GM21526 (cell line): ENCODE measurements at regions not wholly inside any gene's neighbourhood (a gene's known extent, or its start where the extent isn't known, plus 50 kb on each side); places are given as distances from the start of the nearest gene placed in this dataset.
"Not testable (repeated sequence)": the region's sequence is repeated elsewhere in the genome, so short reads cannot be mapped to it uniquely, and the experiment has no call there.

Experiments used
- ATAC-seq: cut with Tn5 transposase; IDR thresholded peaks from one replicate; pipeline ENCODE4 v1.9.1; 2021; ENCODE audit warnings: moderate library complexity; ENCODE audit not compliant: unreplicated experiment, low FRiP score

DNA sequence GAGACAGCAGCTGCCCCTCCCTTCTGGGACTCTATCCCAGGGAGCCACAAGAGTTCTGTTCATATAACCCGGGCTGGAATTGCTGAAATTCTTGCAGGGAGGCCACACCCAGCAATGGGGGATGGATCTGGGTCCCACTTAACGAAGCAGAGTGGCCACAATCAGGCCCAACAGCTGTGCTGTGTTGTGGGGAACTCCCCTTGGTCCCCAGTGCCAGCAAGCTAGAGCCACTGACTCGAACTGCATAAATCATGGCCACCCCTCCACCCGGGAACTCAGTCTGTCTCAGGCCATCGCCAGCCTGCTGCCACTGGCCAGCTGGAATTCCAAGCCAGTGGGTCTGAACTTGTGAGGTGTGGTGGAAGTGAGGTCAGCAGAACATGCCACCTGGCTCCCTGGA, 111.1 kb downstream of the KLF8 start:
- ATAC-seq, result no peak

GRCh38 chrX:56343664-56344063, 111.5 kb downstream of the KLF8 start:
- ATAC-seq, result no peak

DNA sequence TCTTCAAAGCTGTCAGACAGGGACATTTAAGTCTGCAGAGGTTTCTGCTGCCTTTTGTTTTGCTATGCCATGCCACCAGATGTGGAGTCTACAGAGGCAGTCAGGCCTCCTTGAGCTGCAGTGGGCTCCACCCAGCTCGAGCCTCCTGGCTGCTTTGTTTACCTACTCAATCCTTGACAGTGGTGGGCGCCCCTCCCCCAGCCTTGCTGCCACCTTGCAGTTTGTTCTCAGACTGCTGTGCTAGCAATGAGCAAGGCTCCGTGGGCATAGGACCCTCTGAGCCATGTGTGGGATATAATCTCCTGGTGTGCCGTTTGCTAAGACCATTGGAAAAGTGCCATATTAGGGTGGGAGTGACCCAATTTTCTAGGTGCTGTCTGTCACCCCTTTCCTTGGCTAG, 126.0 kb downstream of the KLF8 start:
- ATAC-seq, result not testable (repeated sequence)

- not testable (repeated sequence) for ATAC-seq
These were observed 133.0 kb downstream of the KLF8 start for GRCh38 chrX:56365171-56365570.

- ATAC-seq, result no peak
These were observed 134.7 kb downstream of the KLF8 start for GRCh38 chrX:56366901-56367300.

DNA sequence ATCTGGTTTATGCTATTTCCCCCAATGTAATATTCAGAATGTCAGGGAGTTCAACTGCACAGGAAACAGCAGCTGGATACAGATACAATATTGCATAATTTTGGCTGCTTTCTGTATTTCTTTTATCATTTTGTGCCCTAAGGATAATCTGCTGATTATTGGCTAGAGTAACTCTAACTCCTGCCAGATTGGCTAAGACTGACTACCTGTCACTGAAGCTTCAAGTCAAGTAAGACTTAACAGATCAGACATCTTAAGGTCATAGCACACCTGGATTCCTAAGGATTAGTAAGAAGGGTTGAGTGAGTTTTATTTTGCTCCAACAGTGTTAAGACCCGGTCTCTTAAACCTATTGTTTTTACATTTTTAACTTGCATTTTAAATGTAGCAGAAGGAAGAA, 136.8 kb downstream of the KLF8 start:
- ATAC-seq, result no peak

DNA sequence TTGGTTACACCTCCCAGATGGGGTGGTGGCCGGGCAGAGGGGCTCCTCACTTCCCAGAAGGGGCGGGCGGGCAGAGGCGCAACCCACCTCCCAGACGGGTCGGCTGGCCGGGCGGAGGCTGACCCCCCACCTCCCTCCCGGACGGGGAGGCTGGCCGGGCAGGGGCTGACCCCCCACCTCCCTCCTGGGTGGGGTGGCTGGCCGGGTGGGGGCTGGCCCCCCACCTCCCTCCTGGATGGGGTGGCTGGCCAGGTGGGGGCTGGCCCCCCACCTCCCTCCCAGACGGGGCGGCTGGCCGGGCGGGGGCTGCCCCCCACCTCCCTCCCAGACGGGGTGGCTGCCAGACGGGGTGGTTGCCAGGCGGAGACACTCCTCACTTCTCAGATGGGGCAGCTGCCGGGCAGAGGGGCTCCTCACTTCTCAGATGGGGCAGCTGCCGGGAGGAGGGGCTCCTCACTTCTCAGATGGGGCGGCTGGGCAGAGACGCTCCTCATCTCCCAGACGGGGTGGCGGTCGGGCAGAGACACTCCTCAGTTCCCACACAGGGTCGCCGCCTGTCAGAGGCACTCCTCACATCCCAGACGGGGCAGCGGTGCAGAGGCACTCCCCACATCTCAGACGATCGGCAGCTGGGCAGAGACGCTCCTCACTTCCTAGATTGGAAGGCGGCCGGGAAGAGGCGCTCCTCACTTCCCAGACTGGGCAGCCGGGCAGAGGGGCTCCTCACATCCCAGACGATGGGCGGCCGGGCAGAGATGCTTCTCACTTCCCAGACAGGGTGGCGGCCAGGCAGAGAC, 148.0 kb downstream of the KLF8 start:
- ATAC-seq, result not testable (repeated sequence)

DNA sequence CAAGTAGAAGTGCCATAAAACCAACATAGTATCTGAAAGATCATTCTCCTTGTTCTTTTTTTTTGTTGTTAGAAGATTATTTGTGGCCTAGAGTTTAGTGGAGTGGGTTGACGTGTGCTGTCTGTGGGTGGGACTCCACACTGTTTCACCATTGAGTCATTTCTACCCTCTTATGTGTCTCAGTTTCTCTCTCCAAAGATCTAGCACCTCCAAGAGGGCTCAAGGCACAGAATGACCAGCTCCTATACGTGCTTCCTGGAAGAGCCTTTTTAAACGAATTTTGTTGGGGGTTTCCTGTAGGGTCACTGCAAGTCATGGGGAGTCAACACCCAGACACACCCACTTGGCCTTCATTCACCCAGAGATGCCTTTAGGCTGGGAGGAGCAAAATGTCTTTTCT, 150.1 kb downstream of the KLF8 start:
- ATAC-seq, result peak; percentile 68

- ATAC-seq, result no peak
These were observed 153.2 kb downstream of the KLF8 start for GRCh38 chrX:56385336-56385735.

DNA sequence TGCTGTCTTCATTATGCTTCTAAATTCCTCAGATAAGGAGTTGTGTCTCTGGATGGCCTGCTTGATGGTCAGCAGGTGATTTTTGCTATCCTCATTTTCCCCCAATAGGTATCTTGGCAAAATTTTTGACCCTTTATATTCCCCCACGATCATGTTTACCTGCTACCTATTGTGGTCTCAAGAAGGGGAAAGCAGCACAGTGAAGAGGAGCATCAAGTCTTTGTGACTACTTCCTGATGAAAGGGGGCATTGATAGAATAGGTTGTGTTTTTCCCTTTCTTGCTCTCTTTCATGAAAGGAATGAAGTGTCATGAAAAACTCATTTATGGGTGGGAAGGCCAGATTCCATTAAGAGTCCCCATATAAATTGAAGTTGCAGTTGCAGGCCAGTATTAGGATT, 153.8 kb downstream of the KLF8 start:
- ATAC-seq, result no peak

GRCh38 chrX:56397636-56398035, 165.5 kb downstream of the KLF8 start:
- no peak for ATAC-seq

- ATAC-seq, result no peak
These were observed 161.2 kb upstream of the UBQLN2 start for GRCh38 chrX:56402207-56402606.

DNA sequence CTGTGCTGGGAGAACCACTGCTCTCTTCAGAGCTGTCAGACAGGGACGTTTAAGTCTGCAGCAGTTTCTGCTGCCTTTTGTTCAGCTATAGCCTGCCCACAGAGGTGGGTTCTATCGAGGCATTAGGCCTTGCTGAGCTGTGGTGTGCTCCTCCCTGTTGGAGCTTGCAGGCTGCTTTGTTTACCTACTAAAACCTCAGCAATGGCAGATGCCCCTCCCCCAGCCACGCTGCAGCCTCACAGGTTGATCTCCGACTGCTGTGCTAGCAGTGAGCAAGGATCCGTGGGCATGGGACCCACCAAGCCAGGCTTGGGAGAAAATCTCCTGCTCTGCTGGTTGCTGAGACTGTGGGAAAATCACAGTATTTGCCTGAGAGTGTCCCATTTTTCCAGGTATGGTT, 133.8 kb upstream of the UBQLN2 start:
- no peak for ATAC-seq

- not testable (repeated sequence) for ATAC-seq
These were observed 111.4 kb upstream of the UBQLN2 start for GRCh38 chrX:56451981-56452380.

GRCh38 chrX:56462389-56462788, 101.0 kb upstream of the UBQLN2 start:
- no peak for ATAC-seq

DNA sequence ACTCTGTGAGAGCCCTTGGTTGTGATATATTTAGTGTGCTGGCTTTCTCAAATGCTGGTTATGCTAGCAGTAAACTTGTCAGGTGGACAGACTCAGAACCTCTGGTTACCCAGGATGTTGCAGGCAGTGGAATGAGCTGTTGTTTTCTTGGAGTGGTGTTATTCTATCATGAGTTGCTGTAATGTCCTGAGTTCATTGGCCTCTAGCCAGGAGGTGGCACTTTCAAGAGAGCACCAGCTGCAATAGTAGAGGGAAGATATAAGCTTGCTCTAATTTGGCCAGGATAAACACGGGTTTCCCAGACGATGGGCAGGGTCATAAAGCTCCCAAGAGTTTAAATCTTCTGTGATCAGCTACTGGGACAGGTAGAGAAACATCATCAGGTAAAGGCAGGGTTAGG, 95.0 kb upstream of the UBQLN2 start:
- no peak for ATAC-seq

GRCh38 chrX:56494923-56495322, 68.5 kb upstream of the UBQLN2 start:
- ATAC-seq, result not testable (repeated sequence)

- ATAC-seq, result no peak
These were observed 64.7 kb upstream of the UBQLN2 start for GRCh38 chrX:56498756-56499155.

GRCh38 chrX:56499372-56499771, 64.1 kb upstream of the UBQLN2 start:
- no peak for ATAC-seq

- ATAC-seq, result no peak
These were observed 59.3 kb upstream of the UBQLN2 start for GRCh38 chrX:56503941-56504673.

- ATAC-seq, result no peak
These were observed 57.6 kb upstream of the UBQLN2 start for GRCh38 chrX:56505866-56506265.
